ENCODE measurements at regions not wholly inside any gene's neighbourhood (a gene's known extent, or its start where the extent isn't known, plus 50 kb on each side); places are given as distances from the start of the nearest gene placed in this dataset.

DNA sequence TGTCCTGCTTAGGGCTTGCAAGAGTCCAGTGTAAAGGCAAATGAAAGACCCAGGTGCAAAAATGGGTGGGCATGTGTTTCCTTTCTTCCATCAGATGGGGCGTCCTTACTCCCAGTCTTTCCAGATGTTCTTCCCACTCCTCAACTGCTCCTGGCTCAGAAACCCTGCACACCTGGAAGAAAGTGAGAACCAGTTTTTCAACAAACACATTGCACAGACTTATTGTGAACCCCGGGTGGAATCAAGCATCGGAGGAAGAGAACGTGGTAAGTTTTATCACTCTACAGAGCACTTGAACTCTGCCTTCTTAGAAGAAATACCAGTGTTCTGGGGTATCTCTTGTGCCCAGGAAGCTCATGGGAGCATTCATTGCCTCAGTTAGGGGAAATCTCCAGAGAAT, 93.3 kb downstream of the TMX1 start:
- DNase-seq (ENCODE audit: low spot score), result no peak
- no peak for ATAC-seq (ENCODE audit: low FRiP score)
- TF ChIP-seq, protein P1, sequence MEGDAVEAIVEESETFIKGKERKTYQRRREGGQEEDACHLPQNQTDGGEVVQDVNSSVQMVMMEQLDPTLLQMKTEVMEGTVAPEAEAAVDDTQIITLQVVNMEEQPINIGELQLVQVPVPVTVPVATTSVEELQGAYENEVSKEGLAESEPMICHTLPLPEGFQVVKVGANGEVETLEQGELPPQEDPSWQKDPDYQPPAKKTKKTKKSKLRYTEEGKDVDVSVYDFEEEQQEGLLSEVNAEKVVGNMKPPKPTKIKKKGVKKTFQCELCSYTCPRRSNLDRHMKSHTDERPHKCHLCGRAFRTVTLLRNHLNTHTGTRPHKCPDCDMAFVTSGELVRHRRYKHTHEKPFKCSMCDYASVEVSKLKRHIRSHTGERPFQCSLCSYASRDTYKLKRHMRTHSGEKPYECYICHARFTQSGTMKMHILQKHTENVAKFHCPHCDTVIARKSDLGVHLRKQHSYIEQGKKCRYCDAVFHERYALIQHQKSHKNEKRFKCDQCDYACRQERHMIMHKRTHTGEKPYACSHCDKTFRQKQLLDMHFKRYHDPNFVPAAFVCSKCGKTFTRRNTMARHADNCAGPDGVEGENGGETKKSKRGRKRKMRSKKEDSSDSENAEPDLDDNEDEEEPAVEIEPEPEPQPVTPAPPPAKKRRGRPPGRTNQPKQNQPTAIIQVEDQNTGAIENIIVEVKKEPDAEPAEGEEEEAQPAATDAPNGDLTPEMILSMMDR (IDR thresholded peaks at IDR 0.05), result no peak

DNA sequence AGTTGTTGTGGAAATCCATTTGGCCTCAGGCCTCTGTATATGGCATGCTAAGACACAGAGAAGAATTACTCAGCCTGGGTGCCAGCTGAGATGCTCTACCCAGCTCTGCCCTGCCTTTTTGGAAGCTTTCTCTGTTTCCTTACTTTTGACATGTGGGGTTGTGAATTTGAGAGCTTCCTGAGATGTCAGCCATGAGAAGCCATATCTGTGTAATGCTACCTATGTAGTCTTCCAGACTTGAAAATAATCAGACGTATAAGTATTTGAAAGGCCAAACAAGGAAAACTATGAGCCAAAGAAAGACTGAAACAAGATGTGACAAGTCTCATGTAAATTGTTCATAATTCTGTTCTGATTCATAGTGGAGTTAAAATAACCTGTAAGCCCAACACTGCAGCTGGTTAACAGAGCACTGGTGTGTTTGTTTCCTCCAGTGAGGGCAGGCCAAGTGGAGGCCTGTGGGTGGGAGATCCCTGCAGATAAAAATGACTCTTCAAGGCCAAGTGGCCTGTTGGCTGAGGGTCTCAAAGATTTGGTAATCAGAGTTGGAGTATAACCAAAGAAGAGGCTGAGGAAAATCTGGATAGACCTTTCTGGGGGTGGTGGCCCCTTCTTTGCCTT, 94.0 kb downstream of the TMX1 start:
- DNase-seq (ENCODE audit: low spot score) (no peak), ATAC-seq (ENCODE audit: low FRiP score) (no peak)
- TF ChIP-seq, protein P1 (IDR thresholded peaks at IDR 0.05), result no peak

DNA sequence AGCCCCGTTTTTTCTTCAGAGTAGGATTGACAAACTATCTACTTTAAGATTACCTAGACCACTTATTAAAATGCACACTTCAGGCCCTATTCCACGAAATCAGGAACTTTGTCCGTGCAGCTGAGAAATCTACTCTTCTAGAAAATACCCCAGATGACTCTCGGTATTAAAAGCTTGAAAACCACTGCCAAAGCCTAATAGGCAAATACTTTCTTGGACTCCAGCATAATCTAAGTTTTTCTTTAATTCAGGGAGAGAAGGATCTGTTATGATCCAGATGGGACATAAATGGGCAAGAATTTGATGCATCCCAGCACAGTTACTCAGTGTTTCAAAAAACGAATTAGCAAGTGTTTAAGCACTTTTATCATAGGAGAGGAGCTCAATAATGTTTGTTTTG, 94.5 kb downstream of the TMX1 start:
- TF ChIP-seq, protein P1 (IDR thresholded peaks at IDR 0.05), result no peak
- ATAC-seq (ENCODE audit: low FRiP score) (no peak), DNase-seq (ENCODE audit: low spot score) (no peak)

DNA sequence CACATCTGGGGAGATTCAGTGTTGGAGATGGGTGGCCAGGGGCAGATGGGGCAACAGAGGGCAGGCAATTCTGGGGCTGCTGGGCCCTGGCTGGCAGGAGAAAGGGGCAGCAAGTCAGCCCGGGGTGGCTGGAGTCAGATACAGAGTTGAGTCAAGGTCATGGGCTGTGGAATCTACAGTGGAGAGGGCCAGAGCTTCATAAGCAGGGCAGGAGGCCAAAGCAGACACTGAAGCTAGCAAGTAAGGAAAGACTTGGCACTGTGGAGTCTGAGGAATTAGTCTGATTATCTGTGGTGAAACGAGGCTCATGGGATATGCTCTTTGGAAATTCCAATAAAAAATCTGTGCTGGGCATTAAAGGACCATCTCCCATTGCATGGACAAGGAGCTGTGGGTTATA, 95.5 kb downstream of the TMX1 start:
- DNase-seq (ENCODE audit: low spot score) (no peak), ATAC-seq (ENCODE audit: low FRiP score) (peak; percentile 50)

DNA sequence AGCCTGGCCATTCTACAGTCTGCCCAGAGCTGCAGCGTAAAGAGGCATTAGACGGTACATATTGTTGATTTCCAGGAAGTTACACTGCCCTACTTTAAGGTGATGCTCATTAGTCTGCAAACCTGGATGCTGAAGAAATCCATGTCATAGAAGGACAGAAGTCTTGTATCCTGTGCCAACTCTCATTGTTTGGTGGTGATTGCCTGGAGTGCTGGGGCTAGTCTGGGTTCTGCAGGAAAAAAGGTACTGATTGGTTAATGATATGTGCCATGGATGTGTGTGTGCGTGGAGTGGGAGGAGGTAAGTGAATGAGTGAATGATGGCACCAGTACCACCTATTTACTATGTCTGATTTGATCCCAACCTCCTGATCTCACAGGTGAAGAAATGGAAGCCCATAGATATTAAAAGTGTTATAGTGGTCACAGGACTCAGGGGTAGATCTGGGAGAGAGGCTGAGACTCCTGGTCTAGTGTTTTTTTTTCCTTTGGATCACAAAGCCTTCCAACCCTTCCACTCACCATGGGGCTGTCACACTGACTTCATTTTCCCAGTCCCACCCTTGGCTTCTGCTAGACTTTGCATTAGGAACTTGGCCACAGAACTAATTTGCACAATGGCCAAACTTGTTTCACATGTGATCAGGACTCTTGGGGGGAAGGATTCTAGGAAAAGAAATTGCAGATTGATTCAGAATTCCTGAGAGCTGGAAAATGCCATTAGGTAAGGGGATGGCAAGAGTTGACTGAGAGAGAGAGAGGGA, 96.1 kb downstream of the TMX1 start:
- DNase-seq (ENCODE audit: low spot score) (no peak), ATAC-seq (ENCODE audit: low FRiP score) (peak; percentile 31)
- TF ChIP-seq, protein P1 (IDR thresholded peaks at IDR 0.05), result no peak

More for the DNA sequence above, 95.5 kb downstream of the TMX1 start:
- TF ChIP-seq, protein P1 (IDR thresholded peaks at IDR 0.05), result no peak

DNA sequence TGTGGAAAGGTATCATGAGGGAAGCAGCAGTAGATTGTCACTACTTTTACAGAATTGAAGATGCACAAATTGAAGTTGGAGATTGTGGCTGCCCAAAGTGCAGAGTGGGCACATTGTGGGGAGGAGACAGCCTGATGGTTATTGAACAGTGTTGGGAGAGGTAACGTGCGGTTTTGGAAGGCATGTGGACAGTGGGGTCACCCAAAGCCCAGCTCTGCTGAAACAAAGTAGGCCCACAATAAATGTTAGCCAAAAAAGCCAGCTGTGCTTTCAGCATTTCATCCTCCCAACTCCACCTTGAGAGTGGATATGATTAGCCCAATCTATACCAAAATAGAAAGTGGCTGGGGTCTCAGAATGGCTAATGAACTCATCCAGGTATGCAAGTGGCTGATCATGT, 96.7 kb downstream of the TMX1 start:
- no peak for ATAC-seq (ENCODE audit: low FRiP score)
- TF ChIP-seq, protein P1 (IDR thresholded peaks at IDR 0.05), result no peak

DNA sequence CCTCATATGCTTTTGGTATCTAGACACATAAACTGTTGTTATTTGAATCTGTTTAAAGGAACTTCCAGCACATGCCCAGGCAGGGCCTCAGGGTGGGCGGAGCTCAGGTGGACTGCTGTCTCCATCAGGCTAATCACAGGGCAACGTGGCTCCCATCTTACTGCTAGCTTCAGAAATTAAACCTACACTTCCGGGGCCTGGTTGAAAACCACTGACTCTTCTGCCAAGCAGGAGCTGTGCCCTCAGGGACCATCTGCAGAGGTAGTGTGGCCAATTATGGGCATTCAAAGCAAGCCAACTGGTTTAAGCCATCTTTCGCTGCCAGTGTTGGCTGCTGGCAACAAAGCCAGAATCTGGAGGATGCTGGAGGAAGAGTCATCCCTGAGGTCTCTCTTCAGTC, 97.5 kb downstream of the TMX1 start:
- TF ChIP-seq, protein P1 (IDR thresholded peaks at IDR 0.05), result no peak
- ATAC-seq (ENCODE audit: low FRiP score) (no peak), DNase-seq (ENCODE audit: low spot score) (no peak)

More for the DNA sequence above, 96.7 kb downstream of the TMX1 start:
- no peak for DNase-seq (ENCODE audit: low spot score)

All from omental fat pad (tissue), 3 donors.